A549 (cell line): ENCODE measurements at regions not wholly inside any gene's neighbourhood (a gene's known extent, or its start where the extent isn't known, plus 50 kb on each side); places are given as distances from the start of the nearest gene placed in this dataset.

ENCODE experiments used
- BHLHE40 ChIP-seq: IDR thresholded peaks from 2 replicates; pipeline ENCODE4 v1.6.1; 2012; ENCODE audit warnings: low read depth, low read length, inconsistent platforms
- CBX2 ChIP-seq: fragments of 200-600 bp; sonication (generic); IDR thresholded peaks from 2 replicates; pipeline ENCODE4 v1.6.1; 2016; ENCODE audit warnings: low read depth, mild to moderate bottlenecking, borderline replicate concordance
- CHD2 ChIP-seq: fragments of 150-350 bp; IDR thresholded peaks from 2 replicates; pipeline ENCODE4 v1.6.1; 2014; ENCODE audit warnings: low read length; ENCODE audit not compliant: partially characterized antibody
- FOXS1 ChIP-seq: fragments of 250-450 bp; sonication (Bioruptor Pico); IDR thresholded peaks from 2 replicates; pipeline ENCODE4 v1.5.0; 2020; ENCODE audit warnings: mild to moderate bottlenecking, moderate library complexity
- HOXA7 ChIP-seq: fragments of 250-450 bp; sonication (Bioruptor Pico); IDR thresholded peaks from 2 replicates; pipeline ENCODE4 v1.5.0; 2020; ENCODE audit warnings: mild to moderate bottlenecking, moderate library complexity
- MAFK ChIP-seq: fragments of 450-650 bp; IDR thresholded peaks from 2 replicates; pipeline ENCODE4 v1.6.1; 2014; ENCODE audit not compliant: partially characterized antibody
- MAZ ChIP-seq: fragments of 150-350 bp; IDR thresholded peaks from 2 replicates; pipeline ENCODE4 v1.6.1; 2014; ENCODE audit warnings: antibody characterized with exemption, low read depth, low read length, borderline replicate concordance
- MYC ChIP-seq: IDR thresholded peaks from 2 replicates; pipeline ENCODE4 v1.6.1; 2012; ENCODE audit warnings: mild to moderate bottlenecking, inconsistent platforms, low read length, improper control_type of control experiment, borderline replicate concordance
- POLR2A ChIP-seq: IDR thresholded peaks from 2 replicates; pipeline ENCODE4 v1.6.1; 2012; ENCODE audit warnings: mild to moderate bottlenecking, low read length
- ZC3H11A ChIP-seq: fragments of 450-650 bp; IDR thresholded peaks from 2 replicates; pipeline ENCODE4 v1.6.1; 2014; ENCODE audit warnings: antibody characterized with exemption, mild to moderate bottlenecking
- TF ChIP-seq, protein P1 (sequence below): fragments of 150-350 bp; IDR thresholded peaks from 2 replicates; pipeline ENCODE4 v1.6.1; 2014; ENCODE audit warnings: low read depth, mild to moderate bottlenecking, low read length
- TF ChIP-seq, protein P2 (sequence below): fragments of >200 bp; sonication (Bioruptor Twin); formaldehyde crosslinking; IDR thresholded peaks from 3 replicates; pipeline ENCODE4 v1.5.1; 2016
- TF ChIP-seq, protein P3 (sequence below): fragments of 450-650 bp; IDR thresholded peaks from 2 replicates; pipeline ENCODE4 v1.6.1; 2014; ENCODE audit warnings: antibody characterized with exemption

DNA sequence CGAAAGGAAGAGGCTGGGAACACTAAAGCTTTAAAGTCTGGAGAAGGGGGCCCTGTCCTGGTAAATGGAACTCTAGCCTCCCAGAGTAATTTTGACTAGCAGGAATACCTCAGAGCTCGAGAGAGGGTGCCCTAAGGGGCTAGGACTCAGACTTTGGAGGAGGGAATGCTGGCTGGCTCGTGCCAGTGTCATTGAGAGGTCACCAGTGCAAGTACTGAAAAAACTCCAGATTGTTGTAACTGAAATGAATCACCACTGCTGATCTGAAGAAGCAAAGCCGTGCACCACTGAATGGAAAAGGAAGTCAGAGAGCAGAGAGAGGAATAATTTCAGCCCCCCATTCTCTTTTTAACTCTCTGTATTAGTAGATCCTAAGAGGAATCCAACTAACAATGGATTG lies 690.2 kb downstream of the FAT4 start:
- TF ChIP-seq, protein P1, sequence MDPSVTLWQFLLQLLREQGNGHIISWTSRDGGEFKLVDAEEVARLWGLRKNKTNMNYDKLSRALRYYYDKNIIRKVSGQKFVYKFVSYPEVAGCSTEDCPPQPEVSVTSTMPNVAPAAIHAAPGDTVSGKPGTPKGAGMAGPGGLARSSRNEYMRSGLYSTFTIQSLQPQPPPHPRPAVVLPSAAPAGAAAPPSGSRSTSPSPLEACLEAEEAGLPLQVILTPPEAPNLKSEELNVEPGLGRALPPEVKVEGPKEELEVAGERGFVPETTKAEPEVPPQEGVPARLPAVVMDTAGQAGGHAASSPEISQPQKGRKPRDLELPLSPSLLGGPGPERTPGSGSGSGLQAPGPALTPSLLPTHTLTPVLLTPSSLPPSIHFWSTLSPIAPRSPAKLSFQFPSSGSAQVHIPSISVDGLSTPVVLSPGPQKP = no peak
- TF ChIP-seq, protein P2, sequence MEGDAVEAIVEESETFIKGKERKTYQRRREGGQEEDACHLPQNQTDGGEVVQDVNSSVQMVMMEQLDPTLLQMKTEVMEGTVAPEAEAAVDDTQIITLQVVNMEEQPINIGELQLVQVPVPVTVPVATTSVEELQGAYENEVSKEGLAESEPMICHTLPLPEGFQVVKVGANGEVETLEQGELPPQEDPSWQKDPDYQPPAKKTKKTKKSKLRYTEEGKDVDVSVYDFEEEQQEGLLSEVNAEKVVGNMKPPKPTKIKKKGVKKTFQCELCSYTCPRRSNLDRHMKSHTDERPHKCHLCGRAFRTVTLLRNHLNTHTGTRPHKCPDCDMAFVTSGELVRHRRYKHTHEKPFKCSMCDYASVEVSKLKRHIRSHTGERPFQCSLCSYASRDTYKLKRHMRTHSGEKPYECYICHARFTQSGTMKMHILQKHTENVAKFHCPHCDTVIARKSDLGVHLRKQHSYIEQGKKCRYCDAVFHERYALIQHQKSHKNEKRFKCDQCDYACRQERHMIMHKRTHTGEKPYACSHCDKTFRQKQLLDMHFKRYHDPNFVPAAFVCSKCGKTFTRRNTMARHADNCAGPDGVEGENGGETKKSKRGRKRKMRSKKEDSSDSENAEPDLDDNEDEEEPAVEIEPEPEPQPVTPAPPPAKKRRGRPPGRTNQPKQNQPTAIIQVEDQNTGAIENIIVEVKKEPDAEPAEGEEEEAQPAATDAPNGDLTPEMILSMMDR = no peak
- TF ChIP-seq CBX2 (no peak), POLR2A (no peak), MAFK (no peak), CHD2 (no peak), MAZ (no peak), HOXA7 (no peak), MYC (no peak), BHLHE40 (no peak), FOXS1 (CRISPR knock-in tag) (no peak), ZC3H11A (no peak)
- TF ChIP-seq, protein P3, sequence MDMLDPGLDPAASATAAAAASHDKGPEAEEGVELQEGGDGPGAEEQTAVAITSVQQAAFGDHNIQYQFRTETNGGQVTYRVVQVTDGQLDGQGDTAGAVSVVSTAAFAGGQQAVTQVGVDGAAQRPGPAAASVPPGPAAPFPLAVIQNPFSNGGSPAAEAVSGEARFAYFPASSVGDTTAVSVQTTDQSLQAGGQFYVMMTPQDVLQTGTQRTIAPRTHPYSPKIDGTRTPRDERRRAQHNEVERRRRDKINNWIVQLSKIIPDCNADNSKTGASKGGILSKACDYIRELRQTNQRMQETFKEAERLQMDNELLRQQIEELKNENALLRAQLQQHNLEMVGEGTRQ = no peak
